Endothelial cell of umbilical vein (primary cell): ENCODE measurements at regions not wholly inside any gene's neighbourhood (a gene's known extent, or its start where the extent isn't known, plus 50 kb on each side); places are given as distances from the start of the nearest gene placed in this dataset.

Experiments used
- BruUV-seq: library from RNA; stranded (reverse); fragments of 400-500 nt; replicated peaks from 2 replicates; lab custom pipeline; 2021; lab: Mats Ljungman, UMichigan
- CTCF ChIA-PET: fragments of 300-600, 350-600 bp; sonication (Branson Sonifier 250); formaldehyde crosslinking; loops from one replicate; lab custom pipeline; 2021; ENCODE audit warnings: antibody characterized with exemption, inconsistent platforms; lab: Charles Lee
- POLR2A ChIA-PET: fragments of 300-600, 350-600 bp; sonication (Branson Sonifier 250); formaldehyde crosslinking; loops from one replicate; lab custom pipeline; 2021; ENCODE audit warnings: antibody characterized with exemption, inconsistent platforms; lab: Charles Lee
- DNase-seq: peaks from one replicate; pipeline ENCODE4 v3.0.0-alpha.2; 2011; ENCODE audit warnings: low read depth, low spot score
- FAIRE-seq: peaks from 2 replicates; lab custom pipeline; 2011; peaks lifted over from hg19 to GRCh38; lab: Jason Lieb, UNC
- H2AFZ ChIP-seq: 2 replicates; pipeline ENCODE4 v1.6.0; 2012; ENCODE audit warnings: low read depth, low read length, control low read depth, inconsistent platforms
- H3K27ac ChIP-seq: 2 replicates; pipeline ENCODE4 v1.5.1; 2011; ENCODE audit warnings: low read depth, mild to moderate bottlenecking, control low read depth, low read length, moderate library complexity; ENCODE audit not compliant: insufficient read depth
- H3K27me3 ChIP-seq, 2 experiments: 2 replicates each; pipeline versions ENCODE4 v1.6.0 to v1.6.1; 2011; ENCODE audit warnings: low read length in 2 of 2, mixed read lengths in 1 of 2; ENCODE audit not compliant: control insufficient read depth in 2 of 2, insufficient read depth in 2 of 2
- H3K36me3 ChIP-seq, 2 experiments: 2 replicates in 1 of 2; 3 replicates in 1 of 2; pipeline ENCODE4 v1.5.1; 2011; ENCODE audit warnings: low read length in 2 of 2, mild to moderate bottlenecking in 1 of 2, moderate library complexity in 1 of 2; ENCODE audit not compliant: control insufficient read depth in 2 of 2, insufficient read depth in 2 of 2; ENCODE audit errors: extremely low read depth in 1 of 2
- H3K4me1 ChIP-seq: 3 replicates; pipeline ENCODE4 v1.5.1; 2011; ENCODE audit warnings: mild to moderate bottlenecking, low read length; ENCODE audit not compliant: control insufficient read depth, insufficient read depth; ENCODE audit errors: extremely low read depth
- H3K4me2 ChIP-seq: 2 replicates; pipeline ENCODE4 v1.6.1; 2011; ENCODE audit warnings: low read length, control low read depth, mixed read lengths; ENCODE audit not compliant: insufficient read depth
- H3K4me3 ChIP-seq, 3 experiments: fragments of 200-600 bp in 1 of 3; sonication (generic), shearing (Covaris generic) in 1 of 3; replicated peaks in 1 of 3; 2 replicates each; pipeline ENCODE4 v1.5.1; 2011 to 2016; ENCODE audit warnings: control low read depth in 3 of 3, low read length in 3 of 3, mild to moderate bottlenecking in 2 of 3, inconsistent platforms in 1 of 3, low read depth in 1 of 3, moderate library complexity in 1 of 3; ENCODE audit not compliant: insufficient read depth in 1 of 3
- H3K79me2 ChIP-seq: 2 replicates; pipeline ENCODE4 v1.6.0; 2012; ENCODE audit warnings: low read length, inconsistent platforms; ENCODE audit not compliant: control insufficient read depth, insufficient read depth
- H3K9ac ChIP-seq: replicated peaks from 2 replicates; pipeline ENCODE3; 2011; ENCODE audit warnings: low read length, control low read depth; ENCODE audit not compliant: insufficient read depth; ENCODE audit errors: extremely low read depth
- H3K9me1 ChIP-seq: replicated peaks from 3 replicates; pipeline ENCODE4 v1.6.0; 2011; ENCODE audit warnings: mild to moderate bottlenecking, low read length; ENCODE audit not compliant: control insufficient read depth, insufficient read depth; ENCODE audit errors: extremely low read depth
- H3K9me3 ChIP-seq: replicated peaks from 2 replicates; pipeline ENCODE4 v1.5.1; 2012; ENCODE audit warnings: low read length, inconsistent platforms; ENCODE audit not compliant: control insufficient read depth, insufficient read depth
- H4K20me1 ChIP-seq: replicated peaks from 2 replicates; pipeline ENCODE3; 2011; ENCODE audit warnings: mild to moderate bottlenecking, low read length; ENCODE audit not compliant: control insufficient read depth, insufficient read depth; ENCODE audit errors: extremely low read depth
- EZH2 ChIP-seq: IDR thresholded peaks from 2 replicates; pipeline ENCODE4 v1.6.1; 2012; ENCODE audit warnings: borderline replicate concordance, low read depth, mild to moderate bottlenecking, moderate library complexity, low read length, inconsistent platforms; ENCODE audit not compliant: severe bottlenecking
- FOS ChIP-seq: IDR thresholded peaks from 2 replicates; pipeline ENCODE4 v1.6.1; 2011; ENCODE audit warnings: mild to moderate bottlenecking, low read length, moderate library complexity, borderline replicate concordance; ENCODE audit not compliant: insufficient read depth
- JUN ChIP-seq: IDR thresholded peaks from 2 replicates; pipeline ENCODE4 v1.6.1; 2011; ENCODE audit warnings: borderline replicate concordance, low read depth; ENCODE audit not compliant: insufficient read length, insufficient read depth
- MAX ChIP-seq: IDR thresholded peaks from 2 replicates; pipeline ENCODE4 v1.6.1; 2011; ENCODE audit not compliant: insufficient read depth, insufficient read length
- MYC ChIP-seq: IDR thresholded peaks from one replicate; pipeline ENCODE4 v1.6.1; 2011; ENCODE audit warnings: mild to moderate bottlenecking, low read depth, low read length
- POLR2AphosphoS5 ChIP-seq: IDR thresholded peaks from 2 replicates; pipeline ENCODE4 v1.6.1; 2012; ENCODE audit warnings: low read depth, mild to moderate bottlenecking, control low read depth, low read length, moderate library complexity; ENCODE audit not compliant: insufficient read depth
- dilution Hi-C: fragments of 300-500 bp; cut with MboI; formaldehyde crosslinking; loops from one replicate; pipeline ENCODE4 v1.15.0; 2019; ENCODE audit warnings: low sequenced_read_pairs; ENCODE audit not compliant: extremely low pct_ligation_motif_present
- intact Hi-C: fragments of 100-400 bp; cut with micrococcal nuclease; formaldehyde crosslinking; loops from one replicate; pipeline ENCODE4 v1.10.0; 2022
- TF ChIP-seq, protein P1 (sequence below), 2 donors: IDR thresholded peaks; 1 replicate in 1 of 2; 2 replicates in 1 of 2; pipeline ENCODE4 v1.5.1; 2011; ENCODE audit warnings: low read length in 2 of 2, mild to moderate bottlenecking in 2 of 2, moderate library complexity in 2 of 2, control low read depth in 1 of 2, inconsistent platforms in 1 of 2, low read depth in 1 of 2; ENCODE audit not compliant: insufficient read depth in 1 of 2; ENCODE audit errors: extremely low read depth in 1 of 2

DNA sequence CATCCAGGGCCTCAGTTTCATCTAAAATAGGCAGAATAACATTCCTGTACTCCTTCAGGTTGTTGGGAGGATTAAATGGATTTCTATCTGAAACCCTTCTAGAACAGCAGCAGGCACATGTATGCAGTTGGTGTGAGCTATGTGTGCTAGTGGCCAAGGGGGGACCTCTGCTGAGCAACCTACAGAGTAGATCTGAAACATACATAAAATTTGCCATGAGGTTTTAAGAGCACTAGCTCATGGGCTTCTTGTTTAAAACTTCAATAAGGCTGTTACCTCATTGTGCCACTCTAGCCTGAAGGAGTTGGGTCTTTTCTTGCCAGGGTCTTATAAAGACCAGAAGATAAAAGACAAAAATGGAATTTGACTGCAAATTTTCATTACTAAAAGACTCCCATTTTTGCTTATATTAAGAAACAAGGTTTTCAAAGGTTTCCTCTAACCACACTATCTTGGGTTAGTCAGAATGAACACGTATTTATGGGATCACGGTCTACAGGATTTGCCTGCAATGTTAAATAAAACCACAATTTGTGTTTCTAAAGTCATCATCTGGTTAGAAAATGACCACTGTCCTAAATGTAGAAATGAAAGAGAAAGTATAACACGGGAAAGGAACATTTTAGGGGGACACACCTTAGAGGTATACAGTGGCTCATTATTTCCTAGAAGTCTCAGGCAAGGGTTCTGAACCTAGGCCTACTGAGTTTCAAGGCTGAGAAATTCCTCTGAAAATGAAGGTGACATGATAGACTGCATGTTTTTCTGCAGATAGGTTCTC, 144.9 kb upstream of the OLIG3 start:
- TF ChIP-seq POLR2AphosphoS5 (no peak), MYC (no peak), FOS (no peak), MAX (no peak), JUN (no peak), EZH2 (no peak)
- TF ChIP-seq, protein P1, sequence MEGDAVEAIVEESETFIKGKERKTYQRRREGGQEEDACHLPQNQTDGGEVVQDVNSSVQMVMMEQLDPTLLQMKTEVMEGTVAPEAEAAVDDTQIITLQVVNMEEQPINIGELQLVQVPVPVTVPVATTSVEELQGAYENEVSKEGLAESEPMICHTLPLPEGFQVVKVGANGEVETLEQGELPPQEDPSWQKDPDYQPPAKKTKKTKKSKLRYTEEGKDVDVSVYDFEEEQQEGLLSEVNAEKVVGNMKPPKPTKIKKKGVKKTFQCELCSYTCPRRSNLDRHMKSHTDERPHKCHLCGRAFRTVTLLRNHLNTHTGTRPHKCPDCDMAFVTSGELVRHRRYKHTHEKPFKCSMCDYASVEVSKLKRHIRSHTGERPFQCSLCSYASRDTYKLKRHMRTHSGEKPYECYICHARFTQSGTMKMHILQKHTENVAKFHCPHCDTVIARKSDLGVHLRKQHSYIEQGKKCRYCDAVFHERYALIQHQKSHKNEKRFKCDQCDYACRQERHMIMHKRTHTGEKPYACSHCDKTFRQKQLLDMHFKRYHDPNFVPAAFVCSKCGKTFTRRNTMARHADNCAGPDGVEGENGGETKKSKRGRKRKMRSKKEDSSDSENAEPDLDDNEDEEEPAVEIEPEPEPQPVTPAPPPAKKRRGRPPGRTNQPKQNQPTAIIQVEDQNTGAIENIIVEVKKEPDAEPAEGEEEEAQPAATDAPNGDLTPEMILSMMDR (IDR thresholded peaks at IDR 0.05; ENCODE audit: extremely low read depth in 1 of 2, insufficient read depth in 1 of 2, low read depth in 1 of 2, low read length in 2 of 2): no peak
- Histone ChIP-seq H3K4me2 (no peak overlapping the region), H3K9ac (no peak overlapping the region), H3K4me3 (no peak overlapping the region), H3K4me1 (no peaks in the 10 kb centered on the region), H4K20me1 (no peaks in the 10 kb centered on the region), H2AFZ (no peak overlapping the region), H3K36me3 (no peaks in the 10 kb centered on the region), H3K27ac (no peak overlapping the region), H3K9me1 (no peaks in the 10 kb centered on the region), H3K9me3 (no peaks in the 10 kb centered on the region), H3K79me2 (no peaks in the 10 kb centered on the region), H3K27me3 (peaks cover 0 to 6% of the 10 kb centered on the region in 2 experiments)
- dilution Hi-C loops: no loop called here
- ChIA-PET POLR2A (no interaction called here), CTCF (interaction anchor here (0.9 to 2.3 kb wide), 2 partner anchors 325 to 545 kb away, joined by 3 to 12 read pairs; no protein-coding TSS in a partner anchor)
- BruUV-seq: no TSS peak
- FAIRE-seq (no peak), DNase-seq (no peak)
- intact Hi-C loops: no loop called here
